NCI-H2196 treated with DMSO at 0.1 percent for 48 hours (cell line): ENCODE measurements at regions not wholly inside any gene's neighbourhood (a gene's known extent, or its start where the extent isn't known, plus 50 kb on each side); places are given as distances from the start of the nearest gene placed in this dataset.

Experiments
- DNase-seq: peaks from one replicate; lab custom pipeline; 2025; ENCODE audit not compliant: unreplicated experiment; lab: John Stamatoyannopoulos, UW

DNA sequence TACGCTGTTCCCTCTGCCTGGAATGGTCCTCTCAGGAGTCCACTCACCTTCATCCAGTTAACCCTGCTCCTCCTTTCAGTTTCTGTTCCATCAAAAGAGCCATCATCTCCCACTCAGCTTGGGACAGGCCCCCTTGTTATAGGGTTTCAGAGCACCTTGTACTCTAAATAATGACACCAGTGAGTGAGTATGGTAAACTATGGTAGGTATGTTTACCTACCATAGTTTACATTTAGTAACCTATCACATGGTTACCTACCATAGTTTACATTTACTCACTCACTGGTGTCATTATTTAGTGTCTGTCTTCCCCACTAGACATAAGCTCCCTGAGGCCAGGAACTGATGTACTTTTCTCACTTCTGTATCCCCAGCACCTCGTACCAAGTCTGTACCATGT is 130.2 kb upstream of the SESN3 start:
- DNase-seq, result no peak

DNA sequence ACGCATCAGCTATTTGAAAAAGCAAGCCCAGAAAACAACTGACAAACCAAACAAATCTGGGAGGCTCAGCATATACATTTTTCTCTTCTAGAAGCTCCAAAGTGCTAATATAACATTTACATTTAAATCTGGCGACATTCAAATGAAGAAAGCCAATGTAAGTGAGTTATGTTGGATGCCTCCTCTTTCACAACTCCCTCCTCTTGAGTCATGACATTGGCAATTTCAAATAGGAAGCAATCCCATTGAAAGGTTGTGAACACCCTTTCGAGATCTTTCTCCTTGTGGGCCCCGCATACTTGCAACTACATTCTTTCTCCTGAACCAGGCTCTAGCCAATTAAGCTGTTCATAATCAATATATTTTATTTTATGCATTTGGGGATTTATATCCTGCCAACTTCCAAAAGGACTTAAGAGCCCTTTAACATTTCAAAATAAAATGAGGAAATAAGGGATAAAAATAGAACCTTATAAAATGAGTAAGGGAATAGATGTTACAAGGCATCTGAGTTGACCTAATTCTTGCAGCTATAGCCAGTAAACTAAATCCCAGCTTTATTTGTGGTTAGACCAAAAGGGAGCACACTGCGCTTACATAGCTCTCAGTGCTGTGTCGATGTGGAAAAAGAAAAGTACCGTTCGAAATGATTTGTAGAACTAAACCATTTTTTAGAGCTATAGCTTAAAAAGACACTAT is 129.5 kb upstream of the SESN3 start:
- no peak for DNase-seq

DNA sequence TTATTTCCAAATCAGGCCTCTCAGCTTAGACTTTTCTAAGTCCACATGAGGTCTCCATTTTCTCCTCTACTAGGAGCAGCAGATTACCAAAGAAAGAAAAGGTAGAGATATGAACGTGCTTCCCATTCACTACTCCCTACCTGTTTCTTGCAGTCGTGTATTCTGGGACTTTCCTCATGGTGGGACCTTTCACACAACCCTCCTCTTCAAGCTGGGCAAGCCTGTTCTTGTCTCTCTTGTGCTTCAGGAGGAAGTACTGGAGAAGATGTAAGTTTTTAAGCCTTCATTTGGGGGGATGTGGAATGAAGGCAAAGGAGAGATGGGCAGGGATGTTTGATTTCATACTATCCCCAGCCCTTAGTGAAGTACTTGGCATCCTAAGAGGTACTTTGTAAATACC is 128.8 kb upstream of the SESN3 start:
- no peak for DNase-seq

DNA sequence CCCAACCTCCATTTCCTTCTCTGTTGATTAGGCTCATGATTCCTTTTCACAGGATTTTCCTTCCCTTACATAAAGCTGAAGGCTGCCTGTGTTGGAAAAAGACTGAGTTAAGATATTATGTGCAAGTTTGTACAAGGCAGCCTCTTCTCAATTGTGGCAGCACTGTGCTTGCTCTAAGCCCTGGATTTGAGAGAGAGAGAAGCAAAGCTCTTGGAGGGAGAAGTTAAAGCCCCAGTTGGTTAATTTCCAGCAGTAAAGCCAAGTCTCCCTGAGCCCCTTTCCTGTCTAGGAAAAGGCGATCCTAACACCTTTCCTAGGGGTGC is 128.3 kb upstream of the SESN3 start:
- no peak for DNase-seq

DNA sequence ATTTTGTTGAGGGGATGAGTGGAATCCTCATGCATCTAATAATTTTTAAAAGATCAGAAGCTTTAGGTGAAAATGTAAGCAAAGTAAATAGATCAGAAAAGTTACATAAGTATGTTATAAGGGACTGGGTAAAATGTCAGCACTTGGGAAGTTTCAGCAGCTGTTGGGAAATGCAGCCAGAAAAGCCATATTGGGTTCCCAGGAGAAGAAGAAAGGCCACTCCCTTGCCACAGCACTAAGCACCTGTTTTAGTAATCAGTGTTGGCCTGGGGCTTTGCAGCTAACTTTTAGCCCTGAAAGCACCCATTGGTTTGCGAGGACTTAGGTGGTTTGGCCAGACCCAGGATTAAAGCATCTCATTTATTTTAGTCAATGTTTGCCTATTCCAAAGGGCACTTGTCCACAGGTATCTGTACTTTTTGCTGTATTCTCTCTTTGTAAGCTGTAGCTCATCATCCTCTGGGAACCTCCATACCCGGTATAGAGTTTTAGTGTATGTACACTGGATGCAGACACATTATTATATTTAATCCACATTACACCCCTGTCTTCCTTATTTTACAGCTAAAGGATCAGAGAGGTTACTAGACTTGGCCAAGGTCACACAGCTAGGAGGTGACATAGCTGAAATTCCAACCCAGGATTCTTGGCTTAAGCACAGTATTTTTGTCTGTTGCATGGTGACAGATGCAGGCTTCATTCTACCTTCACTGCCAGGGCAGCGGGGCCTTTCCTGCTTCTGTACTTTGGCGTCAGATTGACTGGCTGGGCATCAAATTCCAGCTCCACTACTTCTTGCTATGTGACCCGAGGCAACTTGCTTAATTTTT is 127.7 kb upstream of the SESN3 start:
- DNase-seq, result no peak

DNA sequence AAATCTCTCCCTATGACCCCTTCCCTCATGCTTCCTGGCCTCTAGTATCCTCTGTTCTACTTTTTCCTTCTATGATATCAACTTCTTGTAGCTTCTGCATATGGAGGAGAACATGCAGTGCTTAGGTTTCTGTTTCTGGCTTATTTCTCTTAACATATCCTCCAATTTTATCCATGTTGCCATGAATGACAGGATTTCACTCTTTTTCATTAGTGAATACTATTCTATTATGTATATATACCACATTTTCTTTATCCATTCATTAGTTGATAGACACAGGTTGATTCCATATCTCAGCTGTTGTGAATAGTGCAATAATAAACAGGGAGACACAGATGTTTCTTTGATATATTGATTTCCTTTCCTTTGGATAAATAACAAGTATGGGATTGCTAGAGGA is 123.3 kb upstream of the SESN3 start:
- DNase-seq, result no peak

DNA sequence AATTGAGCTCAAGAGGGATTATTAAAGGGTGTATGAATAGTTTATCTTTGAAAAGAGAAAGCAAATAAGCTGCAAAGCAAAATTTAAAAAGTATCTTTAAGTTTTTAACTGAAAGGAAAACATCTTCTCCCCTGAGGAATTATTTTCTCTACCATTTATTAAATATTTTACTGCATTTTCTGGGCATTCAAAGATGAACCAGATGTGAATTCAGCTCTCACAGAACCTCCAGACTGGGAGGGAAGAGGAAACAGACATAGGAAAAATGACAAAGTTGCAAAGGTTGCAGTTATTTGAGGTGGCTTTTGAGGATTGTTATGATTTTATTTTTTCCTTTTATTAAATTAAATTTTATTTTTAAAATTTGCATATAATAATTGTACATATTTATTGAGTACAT is 122.7 kb upstream of the SESN3 start:
- no peak for DNase-seq

DNA sequence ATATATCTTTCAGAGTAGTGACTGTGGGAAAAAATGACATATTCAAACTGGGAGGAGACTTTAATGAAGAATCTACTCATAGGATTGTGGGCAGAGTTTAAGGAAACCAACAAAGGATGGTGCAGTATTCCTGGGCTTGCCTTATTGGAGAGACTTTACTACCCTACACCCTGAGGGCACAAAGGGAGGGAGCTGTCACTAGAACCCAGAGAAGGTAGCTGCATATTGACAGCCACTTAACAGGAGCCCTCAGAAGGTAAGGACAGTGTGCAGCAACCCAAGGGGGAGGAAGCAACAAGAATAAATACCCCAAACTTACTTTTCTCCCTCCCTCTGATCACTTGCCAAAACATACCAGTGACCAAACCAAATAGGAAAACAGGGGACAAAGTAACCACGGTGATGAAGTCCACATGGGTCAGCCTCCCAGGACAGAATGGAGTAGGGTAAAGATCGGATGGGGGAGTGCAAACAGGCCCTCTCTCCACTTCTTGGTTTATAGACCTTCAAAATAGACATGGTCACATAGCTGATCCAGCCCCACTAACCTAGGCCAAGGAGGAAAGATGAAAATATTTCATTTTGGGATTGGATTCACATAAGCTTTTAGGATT is 121.8 kb upstream of the SESN3 start:
- no peak for DNase-seq

DNA sequence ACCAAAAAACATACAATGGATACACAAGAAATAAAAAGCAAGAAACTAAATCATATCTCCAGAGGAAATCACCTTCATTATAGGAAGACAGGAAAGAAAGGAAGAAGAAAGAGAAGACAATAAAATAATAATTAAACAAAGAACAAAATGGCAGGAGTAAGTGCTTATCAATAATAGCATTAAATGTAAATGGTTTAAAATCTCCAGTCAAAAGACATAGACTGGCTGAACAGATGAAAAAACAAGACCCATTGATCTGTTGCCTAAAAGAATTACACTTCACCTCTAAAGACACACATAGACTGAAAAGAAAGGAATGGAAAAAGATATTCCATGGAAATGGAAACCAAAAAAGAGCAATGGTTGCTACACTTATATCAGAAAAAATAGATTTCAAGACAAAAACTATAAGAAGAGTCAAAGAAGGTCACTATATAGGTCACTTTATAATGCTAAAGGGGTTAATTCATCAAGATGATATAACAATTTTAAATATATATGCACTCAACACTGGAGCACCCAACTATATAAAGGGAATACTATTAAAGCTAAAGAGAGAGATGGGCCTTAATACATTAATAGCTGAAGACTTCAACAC is 118.4 kb upstream of the SESN3 start:
- no peak for DNase-seq

DNA sequence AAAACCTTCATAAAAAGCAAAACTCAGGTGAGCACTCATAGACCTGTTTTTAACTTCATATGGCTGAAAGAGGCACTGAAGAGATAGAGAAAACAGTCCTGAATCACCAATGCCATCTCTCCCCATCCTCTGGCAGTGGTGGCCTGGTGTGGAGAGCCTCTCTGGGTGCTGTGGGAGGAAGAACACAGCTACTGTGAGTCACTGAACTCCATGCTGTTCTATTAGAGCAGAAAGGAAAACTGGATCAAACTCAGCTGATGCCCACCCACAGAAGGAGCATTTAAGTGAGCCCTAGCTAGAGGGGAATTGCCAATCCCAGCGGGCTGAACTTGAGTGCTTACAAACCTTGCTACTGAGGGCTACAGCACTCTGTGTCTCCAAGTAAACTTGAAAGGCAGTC is 115.3 kb upstream of the SESN3 start:
- no peak for DNase-seq

DNA sequence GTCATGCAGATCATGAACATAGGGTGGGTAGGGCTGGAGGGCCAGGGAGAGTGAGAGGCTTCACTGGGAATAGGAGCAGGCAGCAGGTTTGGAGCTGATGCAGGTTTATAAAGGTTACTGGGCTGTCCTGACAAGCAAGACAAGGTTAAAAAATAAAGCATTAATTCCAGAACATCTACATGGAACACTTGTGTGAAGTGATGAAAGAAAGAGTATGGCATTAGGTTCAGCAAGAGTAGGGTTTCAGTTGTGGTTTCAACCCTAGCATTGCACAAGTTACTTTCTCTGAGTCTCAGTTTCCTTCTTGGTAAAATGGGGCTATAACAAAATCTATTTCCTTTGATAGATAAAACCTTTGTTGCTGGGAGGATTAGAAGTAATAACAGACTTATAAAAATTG is 114.6 kb upstream of the SESN3 start:
- DNase-seq, result no peak

DNA sequence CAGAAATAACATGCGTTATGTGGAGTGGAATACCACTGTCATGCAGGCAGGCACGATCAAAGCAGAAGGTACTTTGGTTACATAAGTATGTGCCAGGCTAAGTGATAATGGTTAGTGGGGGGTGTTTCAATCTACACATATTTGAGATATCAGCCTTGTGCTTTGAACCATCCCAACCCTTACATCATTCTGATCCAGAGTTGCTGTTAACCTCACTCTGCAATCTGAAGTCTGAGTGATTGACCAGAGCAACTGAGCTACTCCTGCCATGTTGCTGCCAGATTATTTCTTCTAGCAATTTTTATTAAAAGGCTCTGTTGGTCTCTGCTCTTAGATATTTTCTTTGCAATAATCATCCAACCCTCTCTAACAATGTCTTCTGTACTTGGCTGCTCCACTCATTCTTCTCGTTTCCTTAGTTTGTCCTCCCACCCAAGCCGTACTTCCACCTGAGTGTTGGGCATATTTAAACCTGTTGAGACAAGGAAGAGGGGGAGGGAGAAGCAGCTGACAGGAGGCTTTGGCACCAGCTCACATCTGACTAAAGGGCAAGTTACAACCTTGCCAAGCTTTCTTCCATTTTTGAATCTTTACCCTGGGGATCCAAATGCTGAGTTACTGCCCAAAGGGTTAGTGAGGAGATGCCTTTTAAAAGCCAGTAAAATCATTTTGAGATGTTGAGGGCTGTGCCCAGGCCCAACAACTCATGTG is 114.1 kb upstream of the SESN3 start:
- DNase-seq, result no peak

DNA sequence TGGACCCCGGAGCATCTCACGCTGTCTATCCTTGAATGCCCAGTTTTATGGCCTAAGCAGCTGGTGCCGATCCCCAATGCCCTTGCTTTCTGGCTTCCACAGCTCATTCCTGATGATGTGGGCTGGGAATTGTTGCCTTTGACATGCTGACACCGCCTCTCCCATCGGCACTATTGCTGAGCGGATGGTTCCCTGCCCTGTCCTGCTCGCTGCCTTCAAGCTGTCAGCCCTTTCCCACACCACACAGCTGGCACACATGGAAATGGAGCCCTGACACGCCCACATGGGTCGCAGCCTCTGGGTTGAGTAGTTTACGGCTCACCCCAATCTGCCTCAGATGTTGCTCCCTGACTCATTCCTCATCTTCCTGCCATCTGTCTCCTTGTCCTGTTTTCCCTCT is 110.2 kb upstream of the SESN3 start:
- DNase-seq, result no peak

DNA sequence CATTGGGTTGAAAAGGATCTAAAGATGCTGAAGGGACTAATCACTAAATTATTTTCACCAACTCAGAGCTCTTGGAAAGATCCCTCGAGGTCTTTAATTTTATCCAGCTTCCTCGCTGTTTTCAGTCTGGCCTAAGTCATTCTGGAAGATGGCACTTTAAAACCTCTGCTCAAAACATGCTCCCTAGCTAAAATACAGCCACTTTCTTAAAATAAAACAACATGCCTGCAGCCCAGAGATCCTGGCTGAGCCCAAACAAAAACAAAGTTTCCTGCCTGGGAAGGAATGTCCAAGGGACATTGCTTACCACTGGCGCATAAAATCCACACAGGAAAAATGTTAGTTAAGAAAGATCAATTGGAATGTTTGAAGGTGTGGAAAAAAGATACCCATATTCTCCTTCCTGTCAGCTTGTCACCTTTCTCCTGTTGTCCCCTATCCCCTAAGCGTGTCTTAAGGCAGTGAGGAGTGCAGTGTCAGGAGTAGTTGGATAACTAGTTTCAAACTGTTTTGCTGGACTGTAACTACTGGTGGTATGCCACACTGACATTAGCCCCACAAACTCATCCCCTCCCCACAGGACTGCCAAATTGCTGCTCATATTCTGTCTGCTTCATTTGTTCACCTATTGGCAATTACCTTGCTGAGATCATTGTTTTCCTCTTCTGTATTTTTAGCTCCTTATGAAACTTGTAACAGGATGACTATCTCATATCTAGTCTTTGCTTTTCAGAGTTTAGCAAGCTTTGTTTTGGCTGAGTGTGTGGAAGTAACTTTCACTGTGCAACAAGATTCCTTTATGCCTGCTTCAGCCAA is 108.3 kb upstream of the SESN3 start:
- DNase-seq, result no peak

DNA sequence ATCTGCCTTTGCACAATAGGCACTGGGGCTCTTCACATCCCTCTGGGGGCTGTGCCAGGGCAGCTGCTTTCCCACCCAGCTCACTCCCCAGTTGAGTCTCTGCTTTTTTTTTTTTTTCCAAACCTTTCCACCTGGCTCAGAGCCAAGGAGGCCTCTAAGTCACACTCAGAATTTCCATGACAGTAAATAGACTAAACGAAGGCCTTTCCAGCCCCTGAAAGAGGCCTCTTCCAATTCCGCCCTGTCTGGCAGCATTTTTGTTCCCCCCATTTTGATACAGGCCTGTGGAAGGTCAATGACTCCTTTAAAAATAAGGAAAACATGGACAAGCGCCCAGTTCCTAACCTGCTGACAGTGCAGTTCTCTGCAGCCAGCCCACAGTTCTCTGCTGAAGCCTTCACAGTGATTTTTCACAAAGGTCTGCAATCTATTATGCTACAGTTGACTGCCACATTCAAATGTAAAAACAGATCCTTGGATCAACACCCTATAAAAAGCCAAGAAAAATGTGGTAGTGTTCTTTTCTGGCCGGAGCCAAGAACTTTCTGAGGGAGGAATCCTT is 107.5 kb upstream of the SESN3 start:
- DNase-seq, result no peak

DNA sequence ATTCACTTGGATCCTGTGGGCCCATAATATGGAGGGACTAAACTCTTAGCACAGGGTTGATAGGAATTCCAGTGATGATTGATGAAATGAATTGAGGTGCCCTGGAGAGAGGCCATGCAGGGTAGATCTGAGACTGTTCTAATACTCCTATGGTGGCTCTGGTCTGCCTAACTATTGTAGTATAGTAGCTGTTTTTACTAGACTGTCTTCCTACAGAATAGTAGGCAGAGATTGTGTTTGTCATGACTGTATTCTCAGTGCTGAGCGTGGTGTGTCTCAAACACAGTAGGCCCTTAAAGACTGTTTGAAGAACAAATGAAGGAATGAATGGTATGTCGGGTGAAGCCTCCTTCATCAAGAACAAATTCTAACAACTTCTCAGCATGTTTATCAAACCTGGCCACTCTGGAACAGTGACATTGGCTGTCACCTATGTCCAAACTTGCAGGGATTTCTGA is 107.0 kb upstream of the SESN3 start:
- DNase-seq, result no peak

DNA sequence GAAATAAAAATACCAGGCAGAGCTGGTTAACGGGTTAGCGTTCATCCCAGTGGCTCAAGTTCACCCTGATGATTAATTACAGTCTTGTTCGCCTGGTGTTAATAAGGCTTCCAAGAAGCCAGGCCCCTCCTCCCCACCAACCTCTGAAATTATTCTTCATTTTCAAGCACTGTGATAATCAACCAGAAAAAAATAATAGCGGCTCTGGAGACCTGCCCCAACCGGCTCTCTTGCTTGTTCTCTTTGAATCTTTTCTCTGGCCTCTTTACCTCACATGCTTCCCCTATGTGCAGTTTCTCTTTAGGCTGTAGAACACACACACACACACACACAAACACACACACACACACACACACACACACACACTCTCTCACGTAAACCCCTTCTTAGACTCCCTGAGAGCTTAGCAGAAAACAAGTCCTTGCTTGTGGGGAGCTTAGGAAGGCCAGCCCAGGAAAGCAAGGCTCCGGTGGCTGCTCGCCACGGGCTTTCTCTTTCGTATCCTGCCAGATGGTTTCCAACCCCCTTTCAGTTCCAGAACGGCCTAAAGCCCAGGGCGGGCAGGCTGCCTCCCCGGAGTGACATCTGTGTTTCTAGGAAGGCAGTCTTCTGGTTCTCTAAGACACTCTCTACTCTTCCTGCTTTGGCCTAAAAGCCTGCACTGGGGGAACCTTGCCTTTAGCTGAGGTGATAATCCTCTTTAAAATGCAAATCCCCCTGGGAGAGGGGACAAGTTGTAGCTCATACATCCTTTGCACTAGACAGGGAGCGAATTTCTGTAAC is 106.4 kb upstream of the SESN3 start:
- DNase-seq, result no peak

DNA sequence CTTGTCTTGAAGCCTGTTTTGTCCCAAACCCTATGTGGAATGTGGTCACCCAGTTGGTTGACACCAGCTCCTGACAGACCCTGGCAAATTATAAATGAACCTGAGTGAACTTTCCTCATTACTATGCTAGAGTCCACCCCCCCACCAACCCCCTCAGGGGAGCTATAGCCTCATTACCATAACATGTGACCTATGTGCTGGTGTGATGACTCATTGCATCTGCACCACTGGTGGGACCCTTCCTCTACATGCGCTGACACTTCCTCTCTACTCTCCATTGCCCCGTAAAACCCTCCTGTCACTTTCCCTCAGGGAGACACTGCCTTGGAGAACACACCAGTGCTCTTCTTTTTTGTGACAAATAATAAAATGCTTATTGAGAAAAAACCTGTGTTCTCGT is 105.0 kb upstream of the SESN3 start:
- no peak for DNase-seq

DNA sequence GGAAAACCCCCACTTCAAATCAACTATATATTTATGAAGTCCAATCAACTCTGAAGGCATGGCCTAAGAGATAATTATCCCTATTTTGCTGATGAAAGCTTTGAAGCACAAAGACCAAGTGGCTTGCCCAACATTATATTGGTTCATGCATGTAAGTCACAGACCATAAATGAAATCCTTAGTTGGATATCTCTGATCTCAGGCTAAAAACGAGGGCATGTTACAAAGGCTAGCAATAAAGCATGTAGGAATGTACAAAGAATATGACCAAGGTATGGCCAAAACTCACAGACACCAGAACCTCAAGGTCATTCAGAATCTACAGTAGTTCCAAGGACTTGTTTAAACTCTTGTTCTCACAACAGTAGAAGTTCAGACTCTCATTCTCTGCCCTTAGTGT is 100.2 kb upstream of the SESN3 start:
- no peak for DNase-seq
